ENCODE measurements at regions not wholly inside any gene's neighbourhood (a gene's known extent, or its start where the extent isn't known, plus 50 kb on each side); places are given as distances from the start of the nearest gene placed in this dataset.

DNA sequence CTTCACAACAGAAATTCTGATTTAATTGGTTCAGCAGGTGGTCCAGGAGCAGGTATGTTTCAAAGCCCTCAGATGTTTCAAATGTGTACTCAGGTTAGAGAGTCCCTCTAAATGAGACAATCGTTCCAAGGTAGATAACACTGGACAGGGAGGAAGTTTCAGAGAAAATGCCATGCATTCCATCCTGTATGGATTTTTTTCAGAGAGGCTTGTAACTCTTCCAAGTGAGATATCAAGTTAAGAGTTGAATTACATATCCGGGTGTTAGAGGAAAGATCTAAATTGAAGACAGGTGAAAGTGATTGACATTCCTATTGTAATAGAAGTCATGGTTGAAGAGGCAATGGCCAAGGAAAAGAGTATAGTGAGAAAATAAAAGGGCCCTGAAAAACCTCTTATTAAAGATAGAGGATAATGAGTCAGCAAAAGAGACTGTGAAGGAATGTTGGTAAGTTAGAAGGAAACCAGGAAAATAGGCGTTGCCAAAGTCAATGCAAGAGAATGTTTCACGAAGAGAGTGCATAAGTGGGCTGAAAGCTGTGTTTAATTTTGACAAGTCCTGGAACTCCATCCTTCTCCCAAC, 105.8 kb downstream of the BMP4 start:
- Histone ChIP-seq H3K27me3 (no peaks in the 10 kb centered on the region), H3K4me1 (no peaks in the 10 kb centered on the region), H3K27ac (no peak overlapping the region), H3K4me3 (no peak overlapping the region), H3K9me3 (no peaks in the 10 kb centered on the region), H3K36me3 (no peaks in the 10 kb centered on the region)
- TF ChIP-seq, protein P1, sequence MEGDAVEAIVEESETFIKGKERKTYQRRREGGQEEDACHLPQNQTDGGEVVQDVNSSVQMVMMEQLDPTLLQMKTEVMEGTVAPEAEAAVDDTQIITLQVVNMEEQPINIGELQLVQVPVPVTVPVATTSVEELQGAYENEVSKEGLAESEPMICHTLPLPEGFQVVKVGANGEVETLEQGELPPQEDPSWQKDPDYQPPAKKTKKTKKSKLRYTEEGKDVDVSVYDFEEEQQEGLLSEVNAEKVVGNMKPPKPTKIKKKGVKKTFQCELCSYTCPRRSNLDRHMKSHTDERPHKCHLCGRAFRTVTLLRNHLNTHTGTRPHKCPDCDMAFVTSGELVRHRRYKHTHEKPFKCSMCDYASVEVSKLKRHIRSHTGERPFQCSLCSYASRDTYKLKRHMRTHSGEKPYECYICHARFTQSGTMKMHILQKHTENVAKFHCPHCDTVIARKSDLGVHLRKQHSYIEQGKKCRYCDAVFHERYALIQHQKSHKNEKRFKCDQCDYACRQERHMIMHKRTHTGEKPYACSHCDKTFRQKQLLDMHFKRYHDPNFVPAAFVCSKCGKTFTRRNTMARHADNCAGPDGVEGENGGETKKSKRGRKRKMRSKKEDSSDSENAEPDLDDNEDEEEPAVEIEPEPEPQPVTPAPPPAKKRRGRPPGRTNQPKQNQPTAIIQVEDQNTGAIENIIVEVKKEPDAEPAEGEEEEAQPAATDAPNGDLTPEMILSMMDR (IDR thresholded peaks at IDR 0.05): no peak
- intact Hi-C loops (cut with DNase I): no loop called here
- no peak for DNase-seq
- ATAC-seq: peak; percentile 24

DNA sequence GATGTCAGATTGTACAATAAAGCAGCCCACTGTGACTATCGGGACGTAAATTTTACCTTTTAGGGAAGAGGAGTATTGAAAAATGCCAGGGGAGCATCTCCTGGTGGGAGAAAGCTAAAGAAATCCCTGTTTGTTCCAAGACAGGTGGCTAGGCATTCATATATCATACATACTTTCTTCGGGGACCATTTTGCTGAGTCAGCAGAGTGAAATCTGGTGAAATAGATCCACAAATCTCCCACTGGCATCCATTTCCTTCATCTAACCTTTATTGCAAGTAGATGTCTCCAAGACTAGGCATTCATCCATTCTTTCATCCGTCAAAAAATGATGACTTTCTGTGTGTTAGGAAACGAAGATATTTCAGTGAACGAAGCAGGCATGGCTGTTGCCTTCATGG, 107.1 kb downstream of the BMP4 start:
- Histone ChIP-seq H3K4me1 (no peaks in the 10 kb centered on the region), H3K9me3 (no peaks in the 10 kb centered on the region), H3K36me3 (no peaks in the 10 kb centered on the region), H3K4me3 (no peak overlapping the region), H3K27ac (no peak overlapping the region), H3K27me3 (no peaks in the 10 kb centered on the region)
- intact Hi-C loops (cut with DNase I): no loop called here
- DNase-seq: no peak
- TF ChIP-seq, protein P1 (IDR thresholded peaks at IDR 0.05): no peak
- no peak for ATAC-seq

DNA sequence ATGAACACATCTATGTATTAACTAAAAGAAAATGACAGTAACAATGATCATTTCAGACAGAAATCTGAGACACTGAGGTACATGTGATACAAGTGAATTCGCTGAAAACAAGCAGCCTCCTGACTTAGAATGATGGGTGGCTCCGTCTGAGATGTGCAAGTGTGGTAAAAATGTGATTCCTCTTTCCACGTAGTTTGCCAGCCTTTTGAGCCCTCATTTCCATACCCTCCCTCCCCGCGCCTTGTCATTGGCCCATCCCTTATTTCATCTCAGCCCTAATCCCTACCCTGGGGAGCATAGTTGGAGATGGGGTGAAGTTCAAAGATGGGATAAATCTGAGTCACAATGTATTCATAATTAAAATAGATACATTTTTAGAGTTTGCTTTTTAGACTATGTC, 107.8 kb downstream of the BMP4 start:
- no peaks in the 10 kb centered on the region for H3K4me1 ChIP-seq
- no peak overlapping the region for H3K27ac ChIP-seq
- no peaks in the 10 kb centered on the region for H3K36me3 ChIP-seq
- TF ChIP-seq, protein P1 (IDR thresholded peaks at IDR 0.05): no peak
- no peaks in the 10 kb centered on the region for H3K27me3 ChIP-seq
- intact Hi-C loops (cut with DNase I): no loop called here
- no peak for ATAC-seq
- H3K9me3 ChIP-seq: no peaks in the 10 kb centered on the region
- no peak overlapping the region for H3K4me3 ChIP-seq
- DNase-seq: no peak

DNA sequence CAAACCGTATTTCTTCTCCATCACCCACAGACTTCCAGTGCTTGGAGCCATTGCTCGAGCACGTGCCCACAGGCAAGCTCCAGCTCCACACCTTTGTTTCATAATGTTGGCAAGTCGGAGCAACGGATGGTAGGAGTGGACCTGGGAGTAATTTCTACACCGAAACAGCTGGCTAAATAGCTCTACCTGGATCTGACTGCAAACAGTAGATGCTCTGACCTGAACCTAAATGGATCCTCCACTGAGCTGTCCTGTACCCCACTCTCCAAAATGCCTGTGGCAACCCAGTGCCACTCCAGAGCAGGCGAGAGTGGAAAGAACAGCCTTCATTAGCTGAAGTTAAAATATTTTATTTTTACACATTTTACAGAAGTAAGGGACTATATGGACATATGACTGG, 108.7 kb downstream of the BMP4 start:
- Histone ChIP-seq H3K27me3 (no peaks in the 10 kb centered on the region), H3K4me3 (no peak overlapping the region), H3K9me3 (no peaks in the 10 kb centered on the region), H3K4me1 (no peaks in the 10 kb centered on the region), H3K27ac (no peak overlapping the region), H3K36me3 (no peaks in the 10 kb centered on the region)
- intact Hi-C loops (cut with DNase I): no loop called here
- TF ChIP-seq, protein P1 (IDR thresholded peaks at IDR 0.05): no peak
- DNase-seq (no peak), ATAC-seq (no peak)

DNA sequence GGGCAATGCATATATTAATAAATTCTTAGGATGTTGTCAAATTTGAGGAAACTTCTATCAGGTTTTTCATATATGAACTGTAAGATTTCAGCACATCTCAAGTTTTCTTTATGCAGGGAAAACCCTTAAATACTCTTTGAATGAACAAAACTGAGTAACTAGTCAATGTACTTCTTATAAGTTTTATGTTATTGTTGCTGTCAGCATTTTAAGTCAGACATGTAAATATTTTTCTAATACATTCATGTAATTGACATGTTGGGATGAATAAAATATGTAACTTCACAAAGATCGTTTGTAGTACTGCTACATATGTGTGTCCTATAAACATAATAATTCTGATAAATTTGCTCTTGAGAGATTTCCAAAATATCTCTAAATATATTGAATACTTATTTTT, 109.6 kb downstream of the BMP4 start:
- intact Hi-C loops (cut with DNase I): no loop called here
- H3K36me3 ChIP-seq: no peaks in the 10 kb centered on the region
- DNase-seq (no peak), ATAC-seq (no peak)
- H3K9me3 ChIP-seq: no peaks in the 10 kb centered on the region
- no peak overlapping the region for H3K4me3 ChIP-seq
- no peaks in the 10 kb centered on the region for H3K4me1 ChIP-seq
- TF ChIP-seq, protein P1 (IDR thresholded peaks at IDR 0.05): no peak
- no peak overlapping the region for H3K27ac ChIP-seq
- no peaks in the 10 kb centered on the region for H3K27me3 ChIP-seq

All from upper lobe of right lung (tissue), 1 donor.